H9 (cell line): ENCODE measurements at regions not wholly inside any gene's neighbourhood (a gene's known extent, or its start where the extent isn't known, plus 50 kb on each side); places are given as distances from the start of the nearest gene placed in this dataset.

ENCODE experiments used
- DNase-seq: peaks from one replicate; pipeline ENCODE4 v3.0.0-alpha.2; 2017
- H2AFZ ChIP-seq: one replicate; pipeline ENCODE4 v1.6.1; 2013; ENCODE audit warnings: mild to moderate bottlenecking, low read length, control low read depth, moderate library complexity
- H2AK5ac ChIP-seq: 2 replicates; pipeline ENCODE4 v1.6.1; 2013; ENCODE audit warnings: low read length, control low read depth, mixed read lengths; ENCODE audit not compliant: insufficient read length
- H2BK120ac ChIP-seq: one replicate; pipeline ENCODE4 v1.6.1; 2013; ENCODE audit warnings: low read depth, mild to moderate bottlenecking, low read length, control low read depth, inconsistent platforms; ENCODE audit not compliant: poor library complexity, severe bottlenecking
- H2BK12ac ChIP-seq: 2 replicates; pipeline ENCODE4 v1.6.1; 2013; ENCODE audit warnings: low read length, control low read depth, mixed read lengths, low read depth; ENCODE audit not compliant: insufficient read length
- H2BK15ac ChIP-seq: 2 replicates; pipeline ENCODE4 v1.6.1; 2013; ENCODE audit warnings: low read depth, low read length, control low read depth
- H2BK20ac ChIP-seq: one replicate; pipeline ENCODE4 v1.6.1; 2013; ENCODE audit warnings: low read depth, mild to moderate bottlenecking, low read length, control low read depth, inconsistent platforms; ENCODE audit not compliant: poor library complexity, severe bottlenecking
- H2BK5ac ChIP-seq: 2 replicates; pipeline ENCODE4 v1.6.1; 2013; ENCODE audit warnings: low read length, control low read depth, mixed read lengths; ENCODE audit not compliant: insufficient read length
- H3K14ac ChIP-seq: 2 replicates; pipeline ENCODE4 v1.6.1; 2013; ENCODE audit warnings: low read length, control low read depth; ENCODE audit not compliant: insufficient read depth
- H3K18ac ChIP-seq: 2 replicates; pipeline ENCODE4 v1.6.1; 2013; ENCODE audit warnings: low read depth, mild to moderate bottlenecking, mixed read lengths, low read length, control low read depth; ENCODE audit not compliant: insufficient read length
- H3K23ac ChIP-seq: 2 replicates; pipeline ENCODE4 v1.6.1; 2013; ENCODE audit warnings: low read length, control low read depth, mixed read lengths, low read depth; ENCODE audit not compliant: insufficient read length
- H3K23me2 ChIP-seq: 2 replicates; pipeline ENCODE4 v1.6.1; 2013; ENCODE audit warnings: low read depth, mild to moderate bottlenecking, mixed read lengths, low read length, control low read depth; ENCODE audit not compliant: insufficient read length, poor library complexity, severe bottlenecking
- H3K27ac ChIP-seq: 2 replicates; pipeline ENCODE4 v1.5.1; 2013; ENCODE audit warnings: low read length, control low read depth, mixed read lengths, low read depth; ENCODE audit not compliant: insufficient read length
- H3K27me3 ChIP-seq: 2 replicates; pipeline ENCODE4 v1.6.1; 2013; ENCODE audit warnings: low read length, control low read depth, inconsistent platforms; ENCODE audit not compliant: insufficient read depth
- H3K4ac ChIP-seq: 2 replicates; pipeline ENCODE4 v1.6.1; 2013; ENCODE audit warnings: low read depth, mild to moderate bottlenecking, control low read depth, inconsistent platforms, low read length, moderate library complexity
- H3K4me1 ChIP-seq: 2 replicates; pipeline ENCODE4 v1.6.1; 2013; ENCODE audit warnings: low read length, control low read depth, inconsistent platforms; ENCODE audit not compliant: insufficient read depth
- H3K4me2 ChIP-seq: 2 replicates; pipeline ENCODE4 v1.6.1; 2013; ENCODE audit warnings: low read length, control low read depth, mixed read lengths; ENCODE audit not compliant: insufficient read length, insufficient read depth
- H3K56ac ChIP-seq: 2 replicates; pipeline ENCODE4 v1.6.1; 2013; ENCODE audit warnings: low read depth, mild to moderate bottlenecking, mixed read lengths, low read length, control low read depth; ENCODE audit not compliant: insufficient read length
- H3K79me1 ChIP-seq: 2 replicates; pipeline ENCODE4 v1.6.1; 2013; ENCODE audit warnings: low read depth, mild to moderate bottlenecking, moderate library complexity, low read length, control low read depth, inconsistent platforms; ENCODE audit not compliant: insufficient read depth, poor library complexity, severe bottlenecking
- H3K79me2 ChIP-seq: 2 replicates; pipeline ENCODE4 v1.6.1; 2013; ENCODE audit warnings: low read length, control low read depth, inconsistent platforms; ENCODE audit not compliant: insufficient read depth
- H3K9ac ChIP-seq: 2 replicates; pipeline ENCODE4 v1.6.1; 2013; ENCODE audit warnings: low read length, control low read depth, mixed read lengths; ENCODE audit not compliant: insufficient read length; ENCODE audit errors: extremely low read depth
- H3K9me3 ChIP-seq: one replicate; pipeline ENCODE4 v1.6.1; 2013; ENCODE audit warnings: low read depth, low read length, inconsistent platforms; ENCODE audit not compliant: control insufficient read depth
- H3T11ph ChIP-seq: one replicate; pipeline ENCODE4 v1.6.1; 2013; ENCODE audit warnings: mild to moderate bottlenecking, low read length, control low read depth, inconsistent platforms
- H4K20me1 ChIP-seq: one replicate; pipeline ENCODE4 v1.6.1; 2013; ENCODE audit not compliant: control insufficient read depth, insufficient read length, insufficient read depth
- H4K5ac ChIP-seq: 2 replicates; pipeline ENCODE4 v1.6.1; 2013; ENCODE audit warnings: low read depth, mild to moderate bottlenecking, mixed read lengths, low read length, control low read depth; ENCODE audit not compliant: insufficient read length
- H4K8ac ChIP-seq: replicated peaks from 2 replicates; pipeline ENCODE4 v1.6.1; 2013; ENCODE audit warnings: low read length, control low read depth, mixed read lengths, low read depth; ENCODE audit not compliant: insufficient read length
- H4K91ac ChIP-seq: 2 replicates; pipeline ENCODE4 v1.6.1; 2013; ENCODE audit warnings: low read depth, mild to moderate bottlenecking, moderate library complexity, mixed read lengths, low read length, control low read depth; ENCODE audit not compliant: insufficient read length
- H3K27ac Mint-ChIP-seq, 3 experiments: 2 replicates in 2 of 3; 3 replicates in 1 of 3; pipeline ENCODE4 v1.8.0; 2020 to 2021; ENCODE audit warnings: mixed read lengths in 3 of 3, mild to moderate bottlenecking in 1 of 3, moderate library complexity in 1 of 3
- H3K27me3 Mint-ChIP-seq: 2 replicates; pipeline ENCODE4 v1.8.0; 2021; ENCODE audit warnings: low read depth, mild to moderate bottlenecking, moderate library complexity, mixed read lengths
- H3K36me3 Mint-ChIP-seq, 3 experiments: 2 replicates in 2 of 3; 3 replicates in 1 of 3; pipeline ENCODE4 v1.8.0; 2020 to 2021; ENCODE audit warnings: low read depth in 3 of 3, mixed read lengths in 3 of 3; ENCODE audit not compliant: insufficient read depth in 1 of 3
- H3K4me1 Mint-ChIP-seq, 2 experiments: 2 replicates each; pipeline ENCODE4 v1.8.0; 2020; ENCODE audit warnings: mixed read lengths in 2 of 2
- H3K4me3 Mint-ChIP-seq, 2 experiments: 2 replicates in 1 of 2; 3 replicates in 1 of 2; pipeline ENCODE4 v1.8.0; 2020 to 2021; ENCODE audit warnings: mild to moderate bottlenecking in 2 of 2, mixed read lengths in 2 of 2, moderate library complexity in 1 of 2
- H3K9me3 Mint-ChIP-seq, 2 experiments: 2 replicates in 1 of 2; 3 replicates in 1 of 2; pipeline ENCODE4 v1.8.0; 2020; ENCODE audit warnings: mild to moderate bottlenecking in 2 of 2, mixed read lengths in 2 of 2, moderate library complexity in 1 of 2
- CTCF ChIP-seq: fragments of 200-600 bp; sonication (generic); conservative IDR thresholded peaks from 3 replicates; pipeline ENCODE4 v1.8.0; 2021; ENCODE audit warnings: antibody characterized with exemption, mild to moderate bottlenecking
- WGBS: extraction: QIAGEN DNeasy Blood & Tissue Kit; methylation state at CpG from one replicate; pipeline ENCODE4 v1.1.7; 2013; ENCODE audit warnings: missing lambda C conversion rate, low lambda C conversion rate, mixed read lengths; ENCODE audit not compliant: insufficient read length; ENCODE audit errors: extremely low coverage; 5-methylcytosine and 5-hydroxymethylcytosine counted together

- Histone ChIP-seq H3K9ac (no peak overlapping the region), H2BK12ac (no peak overlapping the region), H4K20me1 (no peaks in the 10 kb centered on the region), H3K56ac (no peak overlapping the region), H3K23me2 (no peaks in the 10 kb centered on the region), H2BK20ac (no peak overlapping the region), H2BK15ac (no peak overlapping the region), H2AFZ (no peak overlapping the region), H3K23ac (no peak overlapping the region), H3K4ac (no peak overlapping the region), H3K27ac (no peak overlapping the region), H3K4me1 (no peaks in the 10 kb centered on the region; the same call in 1 of the 2 replicates), H3K4me2 (no peak overlapping the region), H4K5ac (no peak overlapping the region), H3T11ph (no peak overlapping the region), H2BK120ac (no peak overlapping the region), H3K14ac (no peak overlapping the region), H3K79me1 (no peaks in the 10 kb centered on the region), H4K8ac (no peak overlapping the region), H3K9me3 (no peaks in the 10 kb centered on the region), H3K79me2 (no peaks in the 10 kb centered on the region), H3K27me3 (no peaks in the 10 kb centered on the region), H2AK5ac (no peak overlapping the region), H2BK5ac (no peak overlapping the region), H4K91ac (no peak overlapping the region), H3K18ac (no peak overlapping the region)
- H3K36me3 Mint-ChIP-seq: no peaks in the 10 kb centered on the region
- no peaks in the 10 kb centered on the region; a peak in 1 of 5 replicates for H3K9me3 Mint-ChIP-seq
- no peak overlapping the region for H3K4me3 Mint-ChIP-seq
- H3K4me1 Mint-ChIP-seq: peaks cover 26 to 34% of the 10 kb centered on the region in 2 experiments
- peak; percentile 14 for DNase-seq
- peaks cover 2% of the 10 kb centered on the region for H3K27me3 Mint-ChIP-seq
- WGBS: no CpG with 5 or more reads among the region's 4 CpGs
- 0 out of 7 replicates have a peak overlapping the region, but pooled peaks of 1 of the 3 experiments have one; percentile 79 for H3K27ac Mint-ChIP-seq
- TF ChIP-seq CTCF: no peak
These were observed 248.4 kb downstream of the RHOU start for GRCh38 chr1:228983661-228984060.
